GM12872 (cell line): ENCODE measurements at regions not wholly inside any gene's neighbourhood (a gene's known extent, or its start where the extent isn't known, plus 50 kb on each side); places are given as distances from the start of the nearest gene placed in this dataset.

Experiments used
- CTCF ChIP-seq: IDR thresholded peaks from 3 replicates; pipeline ENCODE4 v1.5.1; 2011; ENCODE audit warnings: low read depth, mild to moderate bottlenecking, low read length, moderate library complexity; ENCODE audit not compliant: insufficient read depth

GRCh38 chr2:234249034-234249735, 198.7 kb downstream of the SPP2 start:
- no peak for TF ChIP-seq CTCF

- TF ChIP-seq CTCF, result no peak
Observed at GRCh38 chr2:234247453-234248180, 197.1 kb downstream of the SPP2 start.

- no peak for TF ChIP-seq CTCF
Observed at GRCh38 chr2:234245945-234246344, 195.4 kb downstream of the SPP2 start.

- TF ChIP-seq CTCF, result no peak
Observed at GRCh38 chr2:234243871-234244565, 193.5 kb downstream of the SPP2 start.

GRCh38 chr2:234242459-234242836, 191.9 kb downstream of the SPP2 start:
- TF ChIP-seq CTCF, result no peak

- TF ChIP-seq CTCF, result no peak
Observed at GRCh38 chr2:234241656-234242458, 191.4 kb downstream of the SPP2 start.

- TF ChIP-seq CTCF, result no peak
Observed at GRCh38 chr2:234240917-234241316, 190.4 kb downstream of the SPP2 start.
